PC-3 (cell line): ENCODE measurements at regions not wholly inside any gene's neighbourhood (a gene's known extent, or its start where the extent isn't known, plus 50 kb on each side); places are given as distances from the start of the nearest gene placed in this dataset.
A peak's percentile ranks its signal among the peaks of the same experiment; 100 is the strongest.

Source experiments
- ATAC-seq: fragments of 200-7000 bp; cut with Tn5 transposase; 2 replicates; pipeline ENCODE4 v1.9.1; 2020; ENCODE audit warnings: mild to moderate bottlenecking, moderate library complexity
- BruUV-seq: library from RNA; stranded (reverse); fragments of 400-500 nt; replicated peaks from 2 replicates; lab custom pipeline; 2021; lab: Mats Ljungman, UMichigan
- CTCF ChIA-PET: fragments of 300-600 bp; sonication (Branson Sonifier 250); formaldehyde crosslinking; loops from one replicate; lab custom pipeline; 2022; ENCODE audit warnings: antibody characterized with exemption; lab: Charles Lee
- POLR2A ChIA-PET: fragments of 300-600 bp; sonication (Branson Sonifier 250); formaldehyde crosslinking; loops from one replicate; lab custom pipeline; 2022; ENCODE audit warnings: antibody characterized with exemption; ENCODE audit not compliant: unreplicated experiment; lab: Charles Lee
- DNase-seq: peaks from one replicate; pipeline ENCODE4 v3.0.0-alpha.2; 2015
- H2AFZ ChIP-seq: fragments of 300-600 bp; sonication (generic); 2 replicates; pipeline ENCODE4 v1.6.0; 2016; ENCODE audit warnings: antibody characterized with exemption, low read length
- H3F3A ChIP-seq: fragments of 300-600 bp; sonication (generic); one replicate; pipeline ENCODE4 v1.6.0; 2017; ENCODE audit warnings: antibody characterized with exemption, low read length, control low read depth, mild to moderate bottlenecking; ENCODE audit not compliant: unreplicated experiment
- H3K27ac ChIP-seq: fragments of 300-600 bp; sonication (generic); 2 replicates; pipeline ENCODE4 v1.5.1; 2016; ENCODE audit warnings: mild to moderate bottlenecking, low read length
- H3K27me3 ChIP-seq: fragments of 300-600 bp; sonication (generic); 2 replicates; pipeline ENCODE4 v1.6.1; 2016; ENCODE audit warnings: low read length, mixed read lengths
- H3K36me3 ChIP-seq: fragments of 300-600 bp; sonication (generic); 2 replicates; pipeline ENCODE4 v1.6.1; 2016; ENCODE audit warnings: low read depth, mixed run types, low read length, mixed read lengths
- H3K4me1 ChIP-seq: fragments of 300-600 bp; sonication (generic); 2 replicates; pipeline ENCODE4 v1.5.1; 2016; ENCODE audit warnings: low read length; ENCODE audit not compliant: insufficient read depth
- H3K4me2 ChIP-seq: fragments of 300-600 bp; sonication (generic); 2 replicates; pipeline ENCODE4 v1.6.0; 2016; ENCODE audit warnings: low read length
- H3K4me3 ChIP-seq: fragments of 300-600 bp; sonication (generic); 2 replicates; pipeline ENCODE4 v1.5.1; 2016; ENCODE audit warnings: mild to moderate bottlenecking, low read length, mixed read lengths
- H3K79me2 ChIP-seq: fragments of 300-600 bp; sonication (generic); 2 replicates; pipeline ENCODE4 v1.6.1; 2017; ENCODE audit warnings: low read length, mixed read lengths
- H3K9ac ChIP-seq: fragments of 300-600 bp; sonication (generic); 2 replicates; pipeline ENCODE4 v1.6.0; 2016; ENCODE audit warnings: mild to moderate bottlenecking, low read length
- H3K9me2 ChIP-seq: fragments of 300-600 bp; sonication (generic); replicated peaks from 2 replicates; pipeline ENCODE4 v1.6.1; 2016; ENCODE audit warnings: mixed run types, low read length, mixed read lengths
- H3K9me3 ChIP-seq: fragments of 300-600 bp; sonication (generic); 2 replicates; pipeline ENCODE4 v1.6.1; 2016; ENCODE audit warnings: low read length, mixed read lengths
- H4K20me1 ChIP-seq: fragments of 300-600 bp; sonication (generic); 2 replicates; pipeline ENCODE4 v1.6.1; 2016; ENCODE audit warnings: low read length, mixed read lengths
- CTCF ChIP-seq: fragments of 300-600 bp; sonication (generic); conservative IDR thresholded peaks from 2 replicates; pipeline ENCODE4 v1.5.1; 2017; ENCODE audit warnings: antibody characterized with exemption, low read depth, mild to moderate bottlenecking, low read length
- EZH2 ChIP-seq: fragments of 300-600 bp; sonication (generic); IDR thresholded peaks from one replicate; pipeline ENCODE4 v1.6.1; 2017; ENCODE audit warnings: antibody characterized with exemption, mild to moderate bottlenecking, low read length; ENCODE audit not compliant: unreplicated experiment
- EZH2phosphoT487 ChIP-seq: fragments of 300-600 bp; sonication (generic); IDR thresholded peaks from 2 replicates; pipeline ENCODE4 v1.6.1; 2018; ENCODE audit warnings: mild to moderate bottlenecking, antibody characterized with exemption, low read length, borderline replicate concordance
- intact Hi-C: fragments of 100-400 bp; cut with micrococcal nuclease; formaldehyde crosslinking; loops from 2 replicates; pipeline ENCODE4 v1.9.0; 2023

- Histone ChIP-seq H3F3A (no peaks in the 10 kb centered on the region), H3K36me3 (no peaks in the 10 kb centered on the region), H3K9me3 (no peaks in the 10 kb centered on the region), H3K4me1 (no peaks in the 10 kb centered on the region), H3K4me2 (no peak overlapping the region), H3K27me3 (no peaks in the 10 kb centered on the region), H2AFZ (no peak overlapping the region), H3K4me3 (no peak overlapping the region), H3K79me2 (no peaks in the 10 kb centered on the region), H3K9ac (no peak overlapping the region), H4K20me1 (no peaks in the 10 kb centered on the region), H3K9me2 (no peaks in the 10 kb centered on the region), H3K27ac (no peak overlapping the region)
- no peak for TF ChIP-seq CTCF
- no peak for TF ChIP-seq EZH2phosphoT487
- no peak for TF ChIP-seq EZH2
- ChIA-PET POLR2A (no interaction called here), CTCF (interaction anchor here (0.7 kb wide), 1 partner anchor 938 kb away, joined by 3 read pairs; no protein-coding TSS in a partner anchor)
- no peak for DNase-seq
- BruUV-seq: no TSS peak
- intact Hi-C loops: no loop called here
- ATAC-seq: no peak
These were observed 395.1 kb upstream of the RPS23 start for GRCh38 chr5:82673057-82673809.

GRCh38 chr5:82670692-82671091 lies 392.5 kb upstream of the RPS23 start:
- Histone ChIP-seq H3K79me2 (no peaks in the 10 kb centered on the region), H3K27me3 (no peaks in the 10 kb centered on the region), H3K9me3 (no peaks in the 10 kb centered on the region), H4K20me1 (no peaks in the 10 kb centered on the region), H3F3A (no peaks in the 10 kb centered on the region), H3K9me2 (no peaks in the 10 kb centered on the region), H3K9ac (no peak overlapping the region), H3K4me3 (no peak overlapping the region), H3K4me2 (no peak overlapping the region), H3K4me1 (no peaks in the 10 kb centered on the region), H3K27ac (no peak overlapping the region), H3K36me3 (no peaks in the 10 kb centered on the region), H2AFZ (no peak overlapping the region)
- ChIA-PET POLR2A (no interaction called here), CTCF (interaction anchor here (0.6 kb wide), 1 partner anchor 74 kb away, joined by 8 read pairs; no protein-coding TSS in a partner anchor)
- no peak for TF ChIP-seq EZH2
- no peak for TF ChIP-seq EZH2phosphoT487
- no peak for TF ChIP-seq CTCF
- intact Hi-C loops: no loop called here
- no TSS peak for BruUV-seq
- DNase-seq: no peak
- ATAC-seq: no peak

GRCh38 chr5:82669720-82670119 lies 391.6 kb upstream of the RPS23 start:
- H3K9me3 ChIP-seq: no peaks in the 10 kb centered on the region
- no peaks in the 10 kb centered on the region for H3K36me3 ChIP-seq
- BruUV-seq: no TSS peak
- H2AFZ ChIP-seq: no peak overlapping the region
- no peak overlapping the region for H3K9ac ChIP-seq
- POLR2A ChIA-PET: no interaction called here
- intact Hi-C loops: no loop called here
- no peaks in the 10 kb centered on the region for H3K79me2 ChIP-seq
- no peaks in the 10 kb centered on the region for H3K4me1 ChIP-seq
- no peaks in the 10 kb centered on the region for H4K20me1 ChIP-seq
- DNase-seq: peak; percentile 59
- H3F3A ChIP-seq: no peaks in the 10 kb centered on the region
- no peaks in the 10 kb centered on the region for H3K27me3 ChIP-seq
- H3K27ac ChIP-seq: no peak overlapping the region
- H3K4me2 ChIP-seq: no peak overlapping the region
- no peaks in the 10 kb centered on the region for H3K9me2 ChIP-seq
- H3K4me3 ChIP-seq: no peak overlapping the region
- peak; percentile 81 for ATAC-seq
- no peak for TF ChIP-seq EZH2
- no peak for TF ChIP-seq EZH2phosphoT487
- TF ChIP-seq CTCF: no peak
- CTCF ChIA-PET: interaction anchor here (0.6 kb wide), 1 partner anchor 815 kb away, joined by 9 read pairs; no protein-coding TSS in a partner anchor
